ENCODE measurements at regions not wholly inside any gene's neighbourhood (a gene's known extent, or its start where the extent isn't known, plus 50 kb on each side); places are given as distances from the start of the nearest gene placed in this dataset.

DNA sequence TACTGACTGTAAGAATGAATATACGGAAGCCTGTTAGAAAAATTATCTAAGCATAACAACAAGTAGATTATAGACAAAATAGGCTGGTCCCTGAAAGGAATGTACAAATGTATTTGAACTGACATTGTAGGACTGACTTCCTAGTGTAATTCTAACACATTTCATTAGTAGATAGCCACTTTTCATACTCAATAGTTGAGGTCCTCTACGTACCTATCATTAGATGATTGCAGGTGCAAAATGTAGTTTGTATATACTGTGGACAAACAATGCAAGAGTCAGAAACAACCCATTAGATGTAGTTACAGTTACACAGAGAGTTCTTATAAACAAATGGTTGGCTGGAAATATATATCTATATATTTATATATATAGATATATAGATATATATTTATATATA is 402.3 kb upstream of the SLITRK6 start:
- Mint-ChIP-seq H3K27me3 (no peaks in the 10 kb centered on the region), H3K4me1 (no peaks in the 10 kb centered on the region)

DNA sequence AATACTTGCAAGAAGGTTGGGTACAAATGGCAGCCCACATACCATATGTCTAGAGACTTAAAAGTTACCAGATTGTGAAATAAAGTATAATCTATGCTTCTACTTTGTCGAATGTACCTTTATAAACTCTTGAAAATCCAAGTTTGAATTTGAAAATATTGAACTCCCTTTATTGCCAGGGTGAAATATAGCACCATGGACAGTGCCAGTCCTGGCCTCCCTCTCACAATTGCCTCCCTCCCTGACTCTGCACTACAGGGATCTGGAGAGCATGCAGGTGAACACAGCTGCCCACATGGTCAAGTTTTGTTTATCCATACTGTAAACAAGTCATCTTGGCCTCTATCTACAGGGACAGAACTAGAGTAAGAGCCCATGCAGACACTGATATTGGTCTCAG is 394.1 kb upstream of the SLITRK6 start:
- Mint-ChIP-seq H3K36me3 (no peaks in the 10 kb centered on the region), H3K9me3 (peaks cover 0 to 12% (median 4%) of the 10 kb centered on the region in 3 donors), H3K27me3 (no peaks in the 10 kb centered on the region), H3K27ac (no peak overlapping the region), H3K4me3 (no peak overlapping the region), H3K4me1 (no peaks in the 10 kb centered on the region)

More for the DNA sequence above, 402.3 kb upstream of the SLITRK6 start:
- H3K36me3 Mint-ChIP-seq, result no peaks in the 10 kb centered on the region
- H3K4me3 Mint-ChIP-seq, result no peak overlapping the region
- H3K9me3 Mint-ChIP-seq, result no peaks in the 10 kb centered on the region
- H3K27ac Mint-ChIP-seq, result no peak overlapping the region

DNA sequence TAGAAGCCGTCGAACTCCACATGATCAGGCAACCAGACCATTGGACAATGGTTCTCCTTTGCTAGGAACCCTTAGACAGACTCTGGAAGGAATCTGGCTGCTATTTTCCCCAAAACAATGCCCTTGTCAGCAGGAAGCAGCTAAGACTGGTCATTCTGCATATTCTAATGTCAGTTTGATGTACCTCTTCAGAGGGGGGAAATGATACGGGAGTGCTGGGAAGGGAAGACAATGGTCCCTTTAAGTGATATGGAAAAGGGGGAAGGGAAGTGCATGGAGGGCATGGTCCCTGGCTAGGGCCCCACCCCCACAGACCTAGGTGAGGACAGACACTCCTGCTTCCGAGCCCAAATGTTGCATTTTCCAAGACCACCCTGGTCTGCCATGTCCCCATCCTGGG is 389.0 kb upstream of the SLITRK6 start:
- Mint-ChIP-seq H3K4me1 (peaks cover 0 to 1% (median 0%) of the 10 kb centered on the region in 3 donors), H3K27ac (no peak overlapping the region), H3K4me3 (no peak overlapping the region), H3K36me3 (no peaks in the 10 kb centered on the region), H3K9me3 (peaks cover 3 to 16% (median 4%) of the 10 kb centered on the region in 3 donors), H3K27me3 (no peaks in the 10 kb centered on the region)

DNA sequence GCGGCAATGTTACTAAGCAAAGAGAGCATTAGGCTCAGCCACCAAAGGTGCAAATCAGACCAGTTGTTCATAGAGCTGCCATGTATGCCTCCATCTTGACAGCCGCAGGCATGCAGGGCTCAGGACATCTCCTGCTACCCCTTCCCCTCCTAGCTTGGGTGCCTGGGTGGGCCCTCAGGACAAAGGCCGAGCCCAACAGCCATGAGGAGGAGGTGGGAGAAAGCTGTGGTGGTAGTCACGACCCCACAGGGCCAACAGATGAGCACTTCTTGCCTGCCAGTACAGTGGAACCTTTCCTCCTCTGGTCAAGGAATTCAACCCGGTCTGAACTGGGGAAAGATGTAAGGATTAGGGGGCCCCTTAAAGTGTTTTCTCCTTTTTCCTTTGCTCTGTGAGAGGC is 386.4 kb upstream of the SLITRK6 start:
- no peaks in the 10 kb centered on the region for H3K36me3 Mint-ChIP-seq
- no peaks in the 10 kb centered on the region for H3K27me3 Mint-ChIP-seq
- peaks cover 3 to 12% (median 4%) of the 10 kb centered on the region in 3 donors for H3K9me3 Mint-ChIP-seq
- H3K4me1 Mint-ChIP-seq, result peaks cover 0 to 1% (median 0%) of the 10 kb centered on the region in 3 donors
- no peak overlapping the region for H3K27ac Mint-ChIP-seq
- no peak overlapping the region for H3K4me3 Mint-ChIP-seq

DNA sequence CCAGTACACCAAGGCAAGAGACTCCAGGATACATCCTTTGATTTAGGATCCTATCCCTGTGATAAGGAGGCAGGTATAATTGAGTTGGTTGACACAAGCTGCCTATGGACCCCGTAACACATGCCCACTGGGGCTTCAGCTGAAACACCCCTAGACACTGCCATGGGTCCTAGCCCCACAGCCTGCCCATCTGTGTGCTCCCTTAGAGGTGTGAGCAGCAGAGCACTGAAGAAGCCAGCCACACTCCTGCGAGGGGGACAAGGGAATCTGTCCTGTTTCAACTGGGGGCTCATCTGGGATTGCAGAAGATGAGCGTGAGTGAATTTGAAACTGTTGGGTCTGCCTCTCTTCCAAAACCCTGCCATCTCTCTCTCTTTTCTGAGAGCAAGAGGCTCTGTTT is 385.9 kb upstream of the SLITRK6 start:
- Mint-ChIP-seq H3K27me3 (no peaks in the 10 kb centered on the region), H3K9me3 (peaks cover 2 to 11% (median 4%) of the 10 kb centered on the region in 3 donors), H3K4me3 (peak overlapping the region in 1 of 4 donors; percentile 38), H3K36me3 (no peaks in the 10 kb centered on the region), H3K4me1 (peaks cover 0 to 1% (median 0%) of the 10 kb centered on the region in 3 donors), H3K27ac (no peak overlapping the region)

DNA sequence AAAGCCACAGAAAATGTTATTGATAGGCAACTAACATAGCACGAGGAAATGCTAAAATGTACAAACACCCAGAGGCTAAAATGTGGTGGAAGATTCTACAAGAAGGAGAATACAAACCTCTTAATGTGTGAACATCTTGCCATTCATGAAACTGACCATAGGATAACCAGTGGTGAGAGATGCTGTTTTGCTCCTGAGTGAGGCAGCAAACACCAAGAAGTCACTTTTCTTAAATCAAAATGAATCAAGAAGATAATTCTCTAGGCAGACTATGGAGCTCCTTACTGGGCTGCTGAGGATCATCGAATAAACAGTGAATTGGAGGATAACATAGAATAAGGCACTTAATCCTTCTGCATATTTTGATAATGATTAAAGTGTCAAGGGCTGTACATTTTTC is 375.4 kb upstream of the SLITRK6 start:
- Mint-ChIP-seq H3K36me3 (no peaks in the 10 kb centered on the region), H3K9me3 (peaks cover 0 to 4% (median 2%) of the 10 kb centered on the region in 3 donors), H3K4me3 (no peak overlapping the region), H3K27ac (no peak overlapping the region), H3K27me3 (no peaks in the 10 kb centered on the region), H3K4me1 (no peaks in the 10 kb centered on the region)

DNA sequence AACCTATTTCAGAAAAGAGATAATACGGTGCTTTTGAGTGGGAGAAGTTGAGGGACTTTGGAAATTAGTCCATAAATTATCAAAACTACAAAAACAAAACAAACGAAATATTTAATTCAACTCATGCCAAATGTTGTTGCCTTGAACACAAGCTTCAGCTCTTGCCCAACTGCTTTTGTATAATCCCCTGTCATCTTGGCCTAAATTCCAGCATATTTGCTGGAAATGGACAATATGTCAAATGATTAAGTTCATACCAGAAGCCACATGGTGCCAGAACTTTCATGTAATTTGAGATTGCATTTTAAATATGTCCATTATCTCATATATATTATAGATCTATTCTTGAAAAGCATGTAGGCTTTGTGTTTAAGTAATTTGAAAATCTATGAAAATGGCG is 373.7 kb upstream of the SLITRK6 start:
- Mint-ChIP-seq H3K27ac (no peak overlapping the region), H3K27me3 (no peaks in the 10 kb centered on the region), H3K9me3 (peaks cover 0 to 4% (median 0%) of the 10 kb centered on the region in 3 donors), H3K4me1 (no peaks in the 10 kb centered on the region), H3K4me3 (no peak overlapping the region), H3K36me3 (no peaks in the 10 kb centered on the region)

DNA sequence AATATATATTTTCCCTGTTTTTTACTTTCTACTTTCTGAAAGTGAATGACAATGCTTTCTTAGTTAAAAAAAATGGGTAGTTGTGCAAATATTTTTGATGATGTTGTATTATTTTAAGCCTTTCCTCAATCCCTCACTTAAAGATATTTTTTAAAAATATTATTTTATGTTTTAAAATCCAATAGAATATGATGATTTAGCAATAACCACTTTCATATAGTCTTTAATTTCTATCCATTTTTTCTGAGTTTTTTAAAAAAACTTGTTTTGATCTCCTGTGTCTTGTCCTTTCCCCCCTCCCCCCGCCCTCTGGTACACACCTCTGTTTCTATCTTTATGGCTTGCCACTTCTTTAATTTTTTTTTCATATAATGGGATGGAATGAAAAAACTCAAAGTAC is 362.0 kb upstream of the SLITRK6 start:
- Mint-ChIP-seq H3K27ac (no peak overlapping the region), H3K4me1 (no peaks in the 10 kb centered on the region), H3K36me3 (no peaks in the 10 kb centered on the region), H3K4me3 (no peak overlapping the region), H3K27me3 (no peaks in the 10 kb centered on the region), H3K9me3 (peaks cover 0 to 2% (median 0%) of the 10 kb centered on the region in 3 donors)

DNA sequence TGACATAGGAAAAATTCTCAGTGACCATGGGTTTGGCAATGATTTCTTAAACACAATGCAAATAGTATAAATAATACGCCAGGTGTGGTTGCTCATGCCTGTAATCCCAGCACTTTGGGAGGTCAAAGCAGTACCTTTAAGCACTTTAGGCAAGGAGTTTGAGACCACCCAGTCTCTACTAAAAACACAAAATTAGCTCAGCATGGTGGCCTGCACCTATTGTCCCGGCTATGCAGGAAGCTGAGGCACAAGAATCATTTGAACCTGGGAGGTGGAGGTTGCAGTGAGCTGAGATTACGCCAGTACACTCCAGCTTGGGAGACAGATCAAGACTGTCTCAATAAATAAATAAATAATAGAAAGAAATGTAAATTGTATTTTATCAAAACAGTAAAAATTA is 356.5 kb upstream of the SLITRK6 start:
- no peaks in the 10 kb centered on the region for H3K36me3 Mint-ChIP-seq
- no peak overlapping the region for H3K27ac Mint-ChIP-seq
- H3K4me3 Mint-ChIP-seq, result no peak overlapping the region
- H3K27me3 Mint-ChIP-seq, result no peaks in the 10 kb centered on the region
- no peaks in the 10 kb centered on the region for H3K4me1 Mint-ChIP-seq
- peaks cover 0 to 3% (median 2%) of the 10 kb centered on the region in 3 donors for H3K9me3 Mint-ChIP-seq

DNA sequence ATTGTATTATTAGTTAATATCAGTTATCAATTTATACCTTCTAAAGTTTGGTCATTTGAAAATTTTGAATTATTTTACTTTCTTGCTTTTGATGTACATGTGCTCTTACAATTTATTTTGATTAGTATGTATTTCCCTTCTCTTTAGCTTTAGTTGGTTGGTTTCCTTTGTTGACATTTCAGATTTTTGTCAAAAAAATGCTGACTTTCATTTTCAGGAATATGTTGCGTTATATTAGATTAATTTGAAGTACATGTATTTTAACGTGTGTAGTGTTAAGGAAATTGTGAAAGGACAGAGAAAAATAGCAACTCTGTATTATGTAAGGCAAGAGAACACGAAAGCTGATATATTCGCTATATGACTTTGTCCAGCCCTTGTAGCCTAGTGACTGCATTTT is 342.9 kb upstream of the SLITRK6 start:
- no peaks in the 10 kb centered on the region for H3K4me1 Mint-ChIP-seq

DNA sequence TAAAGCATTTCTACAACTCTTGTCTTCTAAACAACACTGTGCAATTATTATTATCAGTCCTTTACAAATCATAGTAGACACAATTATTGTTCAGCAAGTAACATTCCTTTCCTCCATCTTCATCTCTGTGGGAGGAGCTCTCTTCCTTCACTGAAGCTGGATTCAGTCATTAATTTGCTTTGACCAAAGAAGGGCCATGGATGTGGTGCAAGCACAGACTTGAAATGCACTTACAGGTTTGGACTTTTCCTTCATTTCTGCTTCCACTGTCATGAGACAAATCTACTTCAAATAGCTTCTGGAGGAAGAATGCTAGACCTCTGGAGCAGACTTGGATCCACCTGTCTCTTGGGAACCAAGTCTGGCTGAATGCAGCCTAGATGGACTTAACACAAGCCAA is 336.6 kb upstream of the SLITRK6 start:
- no peaks in the 10 kb centered on the region for H3K36me3 Mint-ChIP-seq
- H3K9me3 Mint-ChIP-seq, result peaks cover 0 to 2% (median 0%) of the 10 kb centered on the region in 3 donors
- no peaks in the 10 kb centered on the region for H3K27me3 Mint-ChIP-seq
- no peak overlapping the region for H3K27ac Mint-ChIP-seq
- no peak overlapping the region for H3K4me3 Mint-ChIP-seq
- H3K4me1 Mint-ChIP-seq, result no peaks in the 10 kb centered on the region

More for the DNA sequence above, 342.9 kb upstream of the SLITRK6 start:
- H3K9me3 Mint-ChIP-seq, result peaks cover 0 to 6% (median 2%) of the 10 kb centered on the region in 3 donors
- H3K4me3 Mint-ChIP-seq, result no peak overlapping the region
- no peaks in the 10 kb centered on the region for H3K36me3 Mint-ChIP-seq
- no peaks in the 10 kb centered on the region for H3K27me3 Mint-ChIP-seq
- no peak overlapping the region for H3K27ac Mint-ChIP-seq

DNA sequence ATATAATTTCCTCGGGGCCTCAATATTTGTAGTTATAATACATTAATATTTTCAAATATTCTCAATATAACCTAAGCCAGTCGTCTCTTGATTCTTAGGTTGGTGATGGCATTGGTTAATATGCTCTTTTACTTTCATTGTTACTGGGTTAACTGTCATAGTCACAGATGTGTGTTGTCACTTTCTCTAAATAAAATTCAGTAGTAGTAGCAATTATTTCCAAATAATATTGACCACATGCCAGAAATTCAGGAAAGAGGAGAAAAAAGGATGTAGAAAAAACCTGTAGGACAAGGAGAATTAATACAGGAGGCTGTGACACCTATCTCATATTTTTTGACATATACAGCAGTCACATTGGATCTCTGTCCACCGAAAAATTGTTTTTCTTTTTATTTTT is 322.7 kb upstream of the SLITRK6 start:
- Mint-ChIP-seq H3K4me3 (no peak overlapping the region), H3K4me1 (no peaks in the 10 kb centered on the region), H3K27ac (no peak overlapping the region), H3K9me3 (peaks cover 0 to 8% (median 0%) of the 10 kb centered on the region in 3 donors), H3K27me3 (no peaks in the 10 kb centered on the region), H3K36me3 (peaks cover 2% of the 10 kb centered on the region)

DNA sequence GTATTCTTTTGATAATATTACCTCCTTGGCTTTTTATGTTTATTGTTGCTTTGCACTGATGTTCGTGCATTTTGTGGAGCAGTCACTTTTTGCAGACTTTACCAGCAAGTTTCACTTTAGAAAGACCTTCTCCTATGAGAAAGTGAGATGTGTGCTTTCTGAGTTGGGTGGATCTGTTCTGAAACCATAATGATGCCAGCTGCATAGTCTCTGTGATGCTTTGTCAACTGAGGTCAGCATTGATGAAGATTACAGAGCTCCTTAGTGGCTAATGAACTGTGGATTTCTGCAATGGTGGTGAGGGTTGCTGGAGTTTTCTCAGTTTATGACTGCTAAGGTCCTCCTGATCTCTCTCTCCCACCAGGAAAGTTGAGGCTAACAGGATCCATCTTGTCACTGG is 309.9 kb upstream of the SLITRK6 start:
- no peaks in the 10 kb centered on the region for H3K4me1 Mint-ChIP-seq
- H3K27ac Mint-ChIP-seq, result no peak overlapping the region
- H3K9me3 Mint-ChIP-seq, result peaks cover 4 to 22% (median 19%) of the 10 kb centered on the region in 3 donors
- H3K4me3 Mint-ChIP-seq, result no peak overlapping the region
- H3K36me3 Mint-ChIP-seq, result no peaks in the 10 kb centered on the region
- no peaks in the 10 kb centered on the region for H3K27me3 Mint-ChIP-seq

DNA sequence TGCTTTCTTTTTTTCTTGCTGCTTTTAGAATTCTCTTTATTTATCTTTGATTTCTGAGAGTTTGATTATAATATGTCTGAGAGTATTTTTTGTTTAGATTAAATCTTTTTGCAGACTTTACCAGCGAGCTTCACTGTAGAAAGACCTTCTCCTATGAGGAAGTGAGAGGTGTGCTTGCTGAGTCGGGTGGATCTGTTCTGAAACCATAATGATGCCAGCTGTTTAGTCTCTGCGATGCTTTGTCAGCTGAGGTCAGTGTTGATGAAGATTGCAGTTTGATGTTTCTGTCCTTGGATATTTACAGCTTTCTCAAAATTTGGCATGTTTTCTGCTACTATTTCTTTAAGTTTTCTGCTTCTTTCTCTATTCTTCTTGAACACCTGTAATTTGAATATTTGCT is 309.1 kb upstream of the SLITRK6 start:
- Mint-ChIP-seq H3K36me3 (no peaks in the 10 kb centered on the region), H3K4me1 (no peaks in the 10 kb centered on the region), H3K9me3 (peaks cover 4 to 22% (median 19%) of the 10 kb centered on the region in 3 donors)

DNA sequence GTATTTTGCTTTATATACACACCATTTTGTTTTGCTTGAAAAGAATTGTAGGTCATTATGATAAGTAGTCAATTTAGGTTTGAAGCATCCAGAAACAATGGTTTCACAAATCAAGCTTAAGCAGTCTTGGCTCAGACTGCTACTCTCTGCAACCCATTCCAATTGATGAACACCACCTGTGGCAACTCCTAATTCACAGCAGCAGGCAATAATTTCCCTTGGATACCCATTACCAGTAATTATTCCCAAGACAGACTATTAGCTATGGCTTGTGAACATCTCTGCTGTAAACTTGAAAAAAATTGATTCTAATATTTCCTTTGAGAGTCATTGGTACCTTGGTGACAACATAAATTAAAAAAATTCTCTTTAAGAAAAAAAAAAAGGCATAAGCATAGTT is 299.3 kb upstream of the SLITRK6 start:
- H3K4me1 Mint-ChIP-seq, result peaks cover 0 to 2% (median 0%) of the 10 kb centered on the region in 3 donors
- H3K9me3 Mint-ChIP-seq, result peaks cover 2 to 15% (median 6%) of the 10 kb centered on the region in 3 donors
- H3K27me3 Mint-ChIP-seq, result no peaks in the 10 kb centered on the region
- H3K4me3 Mint-ChIP-seq, result no peak overlapping the region
- no peak overlapping the region for H3K27ac Mint-ChIP-seq
- no peaks in the 10 kb centered on the region for H3K36me3 Mint-ChIP-seq

More for the DNA sequence above, 309.1 kb upstream of the SLITRK6 start:
- H3K4me3 Mint-ChIP-seq, result no peak overlapping the region
- H3K27ac Mint-ChIP-seq, result no peak overlapping the region
- H3K27me3 Mint-ChIP-seq, result no peaks in the 10 kb centered on the region

DNA sequence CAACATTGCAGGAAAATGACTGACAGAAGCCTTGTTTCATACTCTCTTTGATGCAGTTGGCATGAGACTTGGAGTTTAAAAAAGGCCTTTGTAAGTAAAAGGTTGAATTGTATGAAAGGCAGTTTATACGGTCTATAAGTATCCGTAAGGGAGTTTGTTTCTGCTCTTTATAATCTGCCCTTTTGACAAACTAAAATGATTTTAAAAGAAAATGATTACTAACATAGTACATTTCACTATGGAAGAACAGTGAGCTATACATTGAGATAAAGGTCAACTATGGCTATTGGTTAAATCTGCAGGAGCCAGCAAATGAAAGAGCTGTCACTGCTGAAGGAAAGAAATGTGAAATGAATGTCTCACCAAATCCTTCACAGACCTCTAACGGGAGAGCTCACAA is 296.1 kb upstream of the SLITRK6 start:
- no peaks in the 10 kb centered on the region for H3K27me3 Mint-ChIP-seq
- H3K9me3 Mint-ChIP-seq, result peaks cover 3 to 20% (median 6%) of the 10 kb centered on the region in 3 donors
- no peaks in the 10 kb centered on the region for H3K36me3 Mint-ChIP-seq
- no peak overlapping the region for H3K4me3 Mint-ChIP-seq
- H3K27ac Mint-ChIP-seq, result no peak overlapping the region
- H3K4me1 Mint-ChIP-seq, result no peaks in the 10 kb centered on the region

All from IgD-negative memory B cell (primary cell).